ENCODE measurements at regions not wholly inside any gene's neighbourhood (a gene's known extent, or its start where the extent isn't known, plus 50 kb on each side); places are given as distances from the start of the nearest gene placed in this dataset.

GRCh38 chr14:29108908-29109307 is 342.3 kb downstream of the FOXG1 start:
- no peak for FAIRE-seq
- no peak for DNase-seq (ENCODE audit: low spot score)

- DNase-seq (ENCODE audit: low spot score) (no peak), FAIRE-seq (no peak)
Measured at GRCh38 chr14:29109589-29109988, 343.0 kb downstream of the FOXG1 start.

GRCh38 chr14:29111554-29111953 is 345.0 kb downstream of the FOXG1 start:
- DNase-seq (ENCODE audit: low spot score) (no peak), FAIRE-seq (no peak)

GRCh38 chr14:29123017-29123416 is 356.4 kb downstream of the FOXG1 start:
- DNase-seq (ENCODE audit: low spot score) (no peak), FAIRE-seq (no peak)

- FAIRE-seq (no peak), DNase-seq (ENCODE audit: low spot score) (no peak)
Measured at GRCh38 chr14:29126361-29126760, 359.8 kb downstream of the FOXG1 start.

GRCh38 chr14:29126865-29127264 is 360.3 kb downstream of the FOXG1 start:
- FAIRE-seq, result no peak

GRCh38 chr14:29140016-29140415 is 373.4 kb downstream of the FOXG1 start:
- FAIRE-seq (no peak), DNase-seq (ENCODE audit: low spot score) (no peak)

More at GRCh38 chr14:29126865-29127264, 360.3 kb downstream of the FOXG1 start:
- DNase-seq (ENCODE audit: low spot score), result no peak

- DNase-seq (ENCODE audit: low spot score), result peak; percentile 41
- FAIRE-seq, result no peak
Measured at GRCh38 chr14:29144621-29145020, 378.0 kb downstream of the FOXG1 start.

- DNase-seq (ENCODE audit: low spot score) (no peak), FAIRE-seq (no peak)
Measured at GRCh38 chr14:29148221-29148620, 381.6 kb downstream of the FOXG1 start.

GRCh38 chr14:29149798-29150197 is 383.2 kb downstream of the FOXG1 start:
- FAIRE-seq (no peak), DNase-seq (ENCODE audit: low spot score) (no peak)

- DNase-seq (ENCODE audit: low spot score) (no peak), FAIRE-seq (no peak)
Measured at GRCh38 chr14:29150659-29151058, 384.1 kb downstream of the FOXG1 start.

- FAIRE-seq (no peak), DNase-seq (ENCODE audit: low spot score) (no peak)
Measured at GRCh38 chr14:29156096-29156495, 389.5 kb downstream of the FOXG1 start.

- FAIRE-seq (no peak), DNase-seq (ENCODE audit: low spot score) (no peak)
Measured at GRCh38 chr14:29161593-29161992, 395.0 kb downstream of the FOXG1 start.

GRCh38 chr14:29163109-29163508 is 396.5 kb downstream of the FOXG1 start:
- FAIRE-seq (no peak), DNase-seq (ENCODE audit: low spot score) (no peak)

- DNase-seq (ENCODE audit: low spot score) (no peak), FAIRE-seq (no peak)
Measured at GRCh38 chr14:29165431-29165830, 398.8 kb downstream of the FOXG1 start.

GRCh38 chr14:29166507-29166906 is 399.9 kb downstream of the FOXG1 start:
- FAIRE-seq (no peak), DNase-seq (ENCODE audit: low spot score) (no peak)

- DNase-seq (ENCODE audit: low spot score) (no peak), FAIRE-seq (no peak)
Measured at GRCh38 chr14:29168149-29168548, 401.6 kb downstream of the FOXG1 start.

- no peak for DNase-seq (ENCODE audit: low spot score)
- FAIRE-seq, result no peak
Measured at GRCh38 chr14:29169408-29169807, 402.8 kb downstream of the FOXG1 start.

GRCh38 chr14:29175706-29176105 is 409.1 kb downstream of the FOXG1 start:
- FAIRE-seq, result no peak
- DNase-seq (ENCODE audit: low spot score), result no peak

GRCh38 chr14:29176876-29177275 is 410.3 kb downstream of the FOXG1 start:
- DNase-seq (ENCODE audit: low spot score), result no peak
- FAIRE-seq, result no peak

- no peak for DNase-seq (ENCODE audit: low spot score)
- no peak for FAIRE-seq
Measured at GRCh38 chr14:29178971-29179370, 412.4 kb downstream of the FOXG1 start.

- FAIRE-seq (no peak), DNase-seq (ENCODE audit: low spot score) (no peak)
Measured at GRCh38 chr14:29191092-29191491, 424.5 kb downstream of the FOXG1 start.

- no peak for FAIRE-seq
Measured at GRCh38 chr14:29197557-29197956, 431.0 kb downstream of the FOXG1 start.

GRCh38 chr14:29205658-29206057 is 439.1 kb downstream of the FOXG1 start:
- FAIRE-seq, result no peak
- no peak for DNase-seq (ENCODE audit: low spot score)

More at GRCh38 chr14:29197557-29197956, 431.0 kb downstream of the FOXG1 start:
- no peak for DNase-seq (ENCODE audit: low spot score)

Measured in urothelium cell line (cell line).